H1 (cell line): ENCODE measurements at regions not wholly inside any gene's neighbourhood (a gene's known extent, or its start where the extent isn't known, plus 50 kb on each side); places are given as distances from the start of the nearest gene placed in this dataset.

Experiments
- CTCF ChIA-PET: fragments of 300-600 bp; sonication (Branson Sonifier 250); formaldehyde crosslinking; loops from one replicate; lab custom pipeline; 2021; ENCODE audit not compliant: partially characterized antibody; lab: Charles Lee
- POLR2A ChIA-PET: fragments of 300-600 bp; sonication (Branson Sonifier 250); formaldehyde crosslinking; loops from one replicate; lab custom pipeline; 2021; ENCODE audit warnings: inconsistent platforms; ENCODE audit not compliant: partially characterized antibody; lab: Charles Lee
- DNase-seq, 2 experiments: peaks; one replicate each; pipeline versions ENCODE4 v3.0.0 to v3.0.0-alpha.2; 2010 to 2022; ENCODE audit warnings: low spot score in 2 of 2, low read depth in 1 of 2, mixed read lengths in 1 of 2
- FAIRE-seq: peaks from 2 replicates; lab custom pipeline; 2011; peaks lifted over from hg19 to GRCh38; lab: Jason Lieb, UNC
- H2AFZ ChIP-seq: 2 replicates; pipeline ENCODE4 v1.8.1; 2012; ENCODE audit warnings: low read length, inconsistent platforms
- H2AK5ac ChIP-seq: 2 replicates; pipeline ENCODE4 v1.6.1; 2013; ENCODE audit warnings: low read depth, low read length
- H2BK120ac ChIP-seq: replicated peaks from 2 replicates; pipeline ENCODE3; 2013; ENCODE audit warnings: low read depth, low read length, inconsistent platforms
- H2BK12ac ChIP-seq: 2 replicates; pipeline ENCODE4 v1.6.1; 2013; ENCODE audit warnings: low read depth, low read length
- H2BK15ac ChIP-seq: 2 replicates; pipeline ENCODE4 v1.6.1; 2013; ENCODE audit warnings: low read length
- H2BK20ac ChIP-seq: 2 replicates; pipeline ENCODE4 v1.6.1; 2013; ENCODE audit warnings: low read length
- H2BK5ac ChIP-seq: 2 replicates; pipeline ENCODE4 v1.6.1; 2013; ENCODE audit warnings: low read depth, low read length
- H3K14ac ChIP-seq: 2 replicates; pipeline ENCODE4 v1.6.1; 2013; ENCODE audit warnings: inconsistent platforms; ENCODE audit not compliant: insufficient read length
- H3K18ac ChIP-seq: 2 replicates; pipeline ENCODE4 v1.6.1; 2013; ENCODE audit warnings: low read length; ENCODE audit errors: extremely low read depth
- H3K23ac ChIP-seq: 2 replicates; pipeline ENCODE4 v1.6.1; 2013; ENCODE audit warnings: inconsistent platforms; ENCODE audit not compliant: insufficient read length
- H3K23me2 ChIP-seq: 2 replicates; pipeline ENCODE4 v1.6.1; 2013; ENCODE audit warnings: low read depth, low read length
- H3K27ac ChIP-seq: 2 replicates; pipeline ENCODE4 v1.6.1; 2011; ENCODE audit warnings: low read depth, low read length, inconsistent platforms
- H3K27me3 ChIP-seq, 4 experiments: replicated peaks in 1 of 4; 1 replicate in 1 of 4; 2 replicates in 3 of 4; pipeline versions ENCODE4 v1.6.1 to v1.8.1; 2011 to 2013; ENCODE audit warnings: low read length in 3 of 4, mild to moderate bottlenecking in 3 of 4, inconsistent platforms in 2 of 4, mixed read lengths in 2 of 4, moderate library complexity in 1 of 4; ENCODE audit not compliant: control insufficient read depth in 3 of 4, insufficient read depth in 3 of 4; ENCODE audit errors: extremely low read depth in 1 of 4
- H3K36me3 ChIP-seq, 4 experiments: 2 replicates each; pipeline versions ENCODE4 v1.6.1 to v1.8.1; 2011 to 2013; ENCODE audit warnings: mild to moderate bottlenecking in 4 of 4, low read length in 3 of 4, moderate library complexity in 2 of 4, control low read depth in 1 of 4, inconsistent platforms in 1 of 4; ENCODE audit not compliant: insufficient read depth in 4 of 4, control insufficient read depth in 2 of 4
- H3K4ac ChIP-seq: replicated peaks from 2 replicates; pipeline ENCODE3; 2013; ENCODE audit warnings: low read length, low read depth, mixed read lengths, inconsistent platforms; ENCODE audit not compliant: insufficient read length
- H3K4me1 ChIP-seq, 4 experiments: replicated peaks in 1 of 4; 1 replicate in 1 of 4; 2 replicates in 3 of 4; pipeline versions ENCODE4 v1.6.1 to v1.8.1; 2011 to 2013; ENCODE audit warnings: low read length in 3 of 4, inconsistent platforms in 2 of 4, mixed read lengths in 1 of 4; ENCODE audit not compliant: insufficient read depth in 4 of 4, control insufficient read depth in 3 of 4
- H3K4me2 ChIP-seq, 2 experiments: 2 replicates each; pipeline versions ENCODE4 v1.6.1 to v1.8.1; 2011 to 2013; ENCODE audit warnings: low read depth in 2 of 2, low read length in 2 of 2, control low read depth in 1 of 2, inconsistent platforms in 1 of 2, mild to moderate bottlenecking in 1 of 2; ENCODE audit not compliant: insufficient read depth in 1 of 2
- H3K4me3 ChIP-seq, 4 experiments: fragments of 200-600, 300-600 bp in 1 of 4; sonication (generic), shearing (Covaris generic), sonication (Bioruptor Twin) in 1 of 4; 2 replicates each; pipeline versions ENCODE4 v1.5.1 to v1.8.1; 2011 to 2016; ENCODE audit warnings: low read length in 4 of 4, low read depth in 3 of 4, control low read depth in 2 of 4, inconsistent platforms in 2 of 4, mild to moderate bottlenecking in 2 of 4, mixed read lengths in 1 of 4, moderate library complexity in 1 of 4; ENCODE audit not compliant: insufficient read depth in 2 of 4; ENCODE audit errors: extremely low read depth in 1 of 4
- H3K56ac ChIP-seq: replicated peaks from 2 replicates; pipeline ENCODE3; 2013; ENCODE audit warnings: low read depth, mild to moderate bottlenecking, mixed read lengths, low read length, inconsistent platforms; ENCODE audit not compliant: insufficient read length
- H3K79me1 ChIP-seq: 2 replicates; pipeline ENCODE4 v1.6.1; 2013; ENCODE audit warnings: low read depth, low read length, control low read depth
- H3K79me2 ChIP-seq, 2 experiments: 2 replicates each; pipeline versions ENCODE4 v1.6.1 to v1.8.1; 2012 to 2013; ENCODE audit warnings: low read length in 2 of 2, mild to moderate bottlenecking in 2 of 2, inconsistent platforms in 1 of 2; ENCODE audit not compliant: insufficient read depth in 2 of 2, control insufficient read depth in 1 of 2
- H3K9ac ChIP-seq, 4 experiments: replicated peaks in 1 of 4; 1 replicate in 1 of 4; 2 replicates in 3 of 4; pipeline versions ENCODE4 v1.6.1 to v1.8.1; 2011 to 2013; ENCODE audit warnings: low read depth in 3 of 4, low read length in 3 of 4, control low read depth in 2 of 4, mild to moderate bottlenecking in 2 of 4, moderate library complexity in 2 of 4, inconsistent platforms in 1 of 4; ENCODE audit errors: extremely low read depth in 1 of 4
- H3K9me3 ChIP-seq, 2 experiments: 2 replicates each; pipeline versions ENCODE4 v1.6.1 to v1.8.1; 2012 to 2013; ENCODE audit warnings: mild to moderate bottlenecking in 2 of 2, moderate library complexity in 2 of 2, control low read depth in 1 of 2, inconsistent platforms in 1 of 2, low read depth in 1 of 2, low read length in 1 of 2, mixed read lengths in 1 of 2; ENCODE audit not compliant: insufficient read depth in 2 of 2
- H4K20me1 ChIP-seq, 2 experiments: replicated peaks in 1 of 2; 2 replicates each; pipeline versions ENCODE3 to v1.8.1; 2011 to 2013; ENCODE audit warnings: inconsistent platforms in 2 of 2, low read length in 2 of 2, mild to moderate bottlenecking in 1 of 2; ENCODE audit not compliant: insufficient read depth in 2 of 2, control insufficient read depth in 1 of 2
- H4K5ac ChIP-seq: 2 replicates; pipeline ENCODE4 v1.6.1; 2013; ENCODE audit warnings: low read length, low read depth, mixed read lengths, inconsistent platforms; ENCODE audit not compliant: insufficient read length
- H4K8ac ChIP-seq: 2 replicates; pipeline ENCODE4 v1.8.0; 2013; ENCODE audit warnings: mild to moderate bottlenecking, moderate library complexity, low read length, inconsistent platforms; ENCODE audit not compliant: insufficient read depth; ENCODE audit errors: extremely low read depth
- H4K91ac ChIP-seq: replicated peaks from 2 replicates; pipeline ENCODE3; 2013; ENCODE audit warnings: low read length, mixed read lengths, inconsistent platforms; ENCODE audit not compliant: insufficient read length
- GTF2F1 ChIP-seq: IDR thresholded peaks from 2 replicates; pipeline ENCODE4 v1.6.1; 2012; ENCODE audit warnings: low read depth, low read length, improper control_type of control experiment, borderline replicate concordance
- HDAC2 ChIP-seq, 2 experiments: fragments of 300-600 bp in 1 of 2; sonication (generic) in 1 of 2; IDR thresholded peaks; 2 replicates each; pipeline ENCODE4 v1.6.1; 2011 to 2012; ENCODE audit warnings: low read depth in 2 of 2, low read length in 2 of 2, mild to moderate bottlenecking in 2 of 2, moderate library complexity in 2 of 2, borderline replicate concordance in 1 of 2, inconsistent platforms in 1 of 2
- HDAC6 ChIP-seq: IDR thresholded peaks from one replicate; pipeline ENCODE4 v1.7.1; 2012; ENCODE audit warnings: low read depth, mild to moderate bottlenecking, inconsistent platforms, low read length, moderate library complexity
- KDM4A ChIP-seq: IDR thresholded peaks from one replicate; pipeline ENCODE4 v1.7.1; 2012; ENCODE audit warnings: low read depth, mild to moderate bottlenecking, moderate library complexity, low read length, inconsistent platforms; ENCODE audit not compliant: severe bottlenecking
- NRF1 ChIP-seq: IDR thresholded peaks from 2 replicates; pipeline ENCODE4 v1.6.1; 2011; ENCODE audit warnings: mild to moderate bottlenecking, low read depth, low read length, improper control_type of control experiment
- WGBS, 2 experiments: shearing (Covaris generic) in 1 of 2; methylation state at CpG; one replicate each; pipeline versions ENCODE4 v1.1.6 to v1.1.7; 2013 to 2015; ENCODE audit warnings: low lambda C conversion rate in 2 of 2, mixed read lengths in 2 of 2, inconsistent platforms in 1 of 2, low coverage in 1 of 2, missing lambda C conversion rate in 1 of 2; ENCODE audit not compliant: insufficient replicate concordance in 2 of 2, insufficient coverage in 1 of 2, insufficient read length in 1 of 2; ENCODE audit errors: extremely low coverage in 1 of 2, missing lambda C conversion rate in 1 of 2; 5-methylcytosine and 5-hydroxymethylcytosine counted together

- no peak overlapping the region for H2BK12ac ChIP-seq
- no peaks in the 10 kb centered on the region for H4K20me1 ChIP-seq
- H2AK5ac ChIP-seq, result no peak overlapping the region
- WGBS, 2 experiments, result 94 to 100% methylated on average over 1 to 16 of the region's 16 CpGs
- no peaks in the 10 kb centered on the region for H3K4me1 ChIP-seq
- no peak overlapping the region for H3K4ac ChIP-seq
- H3K79me1 ChIP-seq, result no peaks in the 10 kb centered on the region
- H4K5ac ChIP-seq, result no peak overlapping the region
- H4K91ac ChIP-seq, result no peak overlapping the region
- H3K18ac ChIP-seq, result no peak overlapping the region
- TF ChIP-seq GTF2F1 (no peak), NRF1 (no peak), KDM4A (no peak), HDAC6 (no peak), HDAC2 (IDR thresholded peaks at IDR 0.05; ENCODE audit: borderline replicate concordance in 1 of 2, low read depth in 2 of 2, low read length in 2 of 2) (no peak)
- H4K8ac ChIP-seq, result no peak overlapping the region
- H2BK15ac ChIP-seq, result no peak overlapping the region
- H3K4me2 ChIP-seq, result no peak overlapping the region
- POLR2A ChIA-PET, result no interaction called here
- no peak overlapping the region for H2BK5ac ChIP-seq
- H3K4me3 ChIP-seq, result no peak overlapping the region
- no peak overlapping the region for H3K56ac ChIP-seq
- no peak overlapping the region for H3K14ac ChIP-seq
- H3K27me3 ChIP-seq, result no peaks in the 10 kb centered on the region
- H3K9ac ChIP-seq, result no peak overlapping the region
- CTCF ChIA-PET, result no interaction called here
- H3K9me3 ChIP-seq, result peaks cover 0 to 4% of the 10 kb centered on the region in 2 experiments; a peak in 1 of 4 replicates
- no peaks in the 10 kb centered on the region for H3K23me2 ChIP-seq
- DNase-seq, result no peak
- H3K79me2 ChIP-seq, result no peaks in the 10 kb centered on the region
- no peaks in the 10 kb centered on the region for H3K36me3 ChIP-seq
- no peak overlapping the region for H2BK120ac ChIP-seq
- H3K23ac ChIP-seq, result no peak overlapping the region
- H2BK20ac ChIP-seq, result no peak overlapping the region
- no peak for FAIRE-seq
- H3K27ac ChIP-seq, result no peak overlapping the region
- no peak overlapping the region for H2AFZ ChIP-seq
Observed at GRCh38 chr4:134326866-134327265, 125.3 kb upstream of the PABPC4L start.
